NCI-H82 treated with DMSO at 0.1 percent for 48 hours (cell line): ENCODE measurements at regions not wholly inside any gene's neighbourhood (a gene's known extent, or its start where the extent isn't known, plus 50 kb on each side); places are given as distances from the start of the nearest gene placed in this dataset.

ENCODE experiments used
- DNase-seq: peaks from one replicate; lab custom pipeline; 2025; ENCODE audit not compliant: unreplicated experiment; lab: John Stamatoyannopoulos, UW

GRCh38 chr12:84689638-84690037 lies 223.0 kb downstream of the SLC6A15 start:
- DNase-seq = no peak

GRCh38 chr12:84685379-84685778 lies 227.2 kb downstream of the SLC6A15 start:
- no peak for DNase-seq

GRCh38 chr12:84676787-84677186 lies 235.8 kb downstream of the SLC6A15 start:
- no peak for DNase-seq

GRCh38 chr12:84661786-84662185 lies 250.8 kb downstream of the SLC6A15 start:
- no peak for DNase-seq

- DNase-seq = no peak
Measured at GRCh38 chr12:84660139-84660538, 252.5 kb downstream of the SLC6A15 start.

GRCh38 chr12:84658877-84659276 lies 253.7 kb downstream of the SLC6A15 start:
- DNase-seq = no peak

GRCh38 chr12:84656705-84657104 lies 255.9 kb downstream of the SLC6A15 start:
- DNase-seq = no peak

GRCh38 chr12:84653482-84653881 lies 259.1 kb downstream of the SLC6A15 start:
- no peak for DNase-seq

GRCh38 chr12:84648425-84648824 lies 264.2 kb downstream of the SLC6A15 start:
- no peak for DNase-seq

- no peak for DNase-seq
Measured at GRCh38 chr12:84644908-84645307, 267.7 kb downstream of the SLC6A15 start.

GRCh38 chr12:84643993-84644392 lies 268.6 kb downstream of the SLC6A15 start:
- no peak for DNase-seq

GRCh38 chr12:84641940-84642545 lies 270.6 kb downstream of the SLC6A15 start:
- no peak for DNase-seq

- DNase-seq = no peak
Measured at GRCh38 chr12:84638811-84639368, 273.7 kb downstream of the SLC6A15 start.

- no peak for DNase-seq
Measured at GRCh38 chr12:84637926-84638325, 274.7 kb downstream of the SLC6A15 start.

GRCh38 chr12:84636801-84637290 lies 275.8 kb downstream of the SLC6A15 start:
- DNase-seq = no peak

- no peak for DNase-seq
Measured at GRCh38 chr12:84634526-84634925, 278.1 kb downstream of the SLC6A15 start.

GRCh38 chr12:84632556-84632955 lies 280.0 kb downstream of the SLC6A15 start:
- DNase-seq = no peak

GRCh38 chr12:84631020-84631419 lies 281.6 kb downstream of the SLC6A15 start:
- no peak for DNase-seq

GRCh38 chr12:84627593-84627992 lies 285.0 kb downstream of the SLC6A15 start:
- no peak for DNase-seq

- DNase-seq = no peak
Measured at GRCh38 chr12:84624601-84625000, 288.0 kb downstream of the SLC6A15 start.

- no peak for DNase-seq
Measured at GRCh38 chr12:84619053-84619571, 293.5 kb downstream of the SLC6A15 start.

GRCh38 chr12:84607170-84607819 lies 305.3 kb downstream of the SLC6A15 start:
- no peak for DNase-seq
